ENCODE measurements at regions not wholly inside any gene's neighbourhood (a gene's known extent, or its start where the extent isn't known, plus 50 kb on each side); places are given as distances from the start of the nearest gene placed in this dataset.
"Not testable (repeated sequence)": the region's sequence is repeated elsewhere in the genome, so short reads cannot be mapped to it uniquely, and the experiment has no call there.

DNA sequence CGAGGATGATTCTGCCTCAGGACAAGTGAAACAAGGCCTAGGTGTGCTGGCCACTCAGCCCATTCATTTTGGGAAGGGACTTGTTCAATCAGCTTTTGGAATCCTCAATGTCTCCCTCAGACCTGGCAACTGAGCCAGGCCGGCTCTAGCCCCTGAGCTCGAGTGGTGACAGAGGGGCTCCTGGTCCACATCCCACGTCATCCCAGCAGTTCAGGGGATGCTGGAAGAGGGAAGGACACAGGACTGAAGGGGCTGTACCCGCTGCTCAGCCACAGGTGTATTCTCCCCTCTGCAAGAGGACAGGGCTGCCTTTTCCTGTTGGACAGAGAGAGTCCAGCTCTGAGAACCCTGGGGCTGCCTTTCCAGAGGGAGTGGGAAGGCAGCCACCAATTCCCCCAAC, 244.6 kb upstream of the SFSWAP start:
- in situ Hi-C loops (cut with MboI; ENCODE audit: low sequenced_read_pairs, unreplicated experiment) = no loop called here
- no peak for DNase-seq (ENCODE audit: low spot score)

DNA sequence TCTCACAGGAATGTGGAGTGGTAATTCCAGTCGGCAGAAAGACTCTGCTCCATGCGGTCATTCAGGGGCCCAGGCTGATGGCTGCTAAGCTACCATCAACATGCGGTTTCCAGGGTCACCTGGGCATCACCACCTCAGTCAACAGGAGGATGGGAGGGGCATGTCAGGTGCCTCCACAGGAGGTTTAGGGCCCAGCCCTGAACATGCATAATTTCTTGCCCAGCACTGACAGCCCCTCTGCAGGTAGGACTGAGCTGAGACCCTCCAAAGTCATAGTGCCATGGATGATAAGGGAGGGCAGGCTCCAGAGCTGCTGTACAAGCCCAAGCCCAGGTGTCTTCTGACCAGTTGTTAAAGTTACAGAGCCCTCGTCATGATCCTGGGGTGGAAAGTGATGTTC, 244.0 kb upstream of the SFSWAP start:
- TF ChIP-seq, protein P1, sequence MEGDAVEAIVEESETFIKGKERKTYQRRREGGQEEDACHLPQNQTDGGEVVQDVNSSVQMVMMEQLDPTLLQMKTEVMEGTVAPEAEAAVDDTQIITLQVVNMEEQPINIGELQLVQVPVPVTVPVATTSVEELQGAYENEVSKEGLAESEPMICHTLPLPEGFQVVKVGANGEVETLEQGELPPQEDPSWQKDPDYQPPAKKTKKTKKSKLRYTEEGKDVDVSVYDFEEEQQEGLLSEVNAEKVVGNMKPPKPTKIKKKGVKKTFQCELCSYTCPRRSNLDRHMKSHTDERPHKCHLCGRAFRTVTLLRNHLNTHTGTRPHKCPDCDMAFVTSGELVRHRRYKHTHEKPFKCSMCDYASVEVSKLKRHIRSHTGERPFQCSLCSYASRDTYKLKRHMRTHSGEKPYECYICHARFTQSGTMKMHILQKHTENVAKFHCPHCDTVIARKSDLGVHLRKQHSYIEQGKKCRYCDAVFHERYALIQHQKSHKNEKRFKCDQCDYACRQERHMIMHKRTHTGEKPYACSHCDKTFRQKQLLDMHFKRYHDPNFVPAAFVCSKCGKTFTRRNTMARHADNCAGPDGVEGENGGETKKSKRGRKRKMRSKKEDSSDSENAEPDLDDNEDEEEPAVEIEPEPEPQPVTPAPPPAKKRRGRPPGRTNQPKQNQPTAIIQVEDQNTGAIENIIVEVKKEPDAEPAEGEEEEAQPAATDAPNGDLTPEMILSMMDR (IDR thresholded peaks at IDR 0.05; ENCODE audit: borderline replicate concordance, control extremely low read depth, extremely low read depth, insufficient read depth, missing control alignments) = no peak
- DNase-seq (ENCODE audit: low spot score) = no peak
- in situ Hi-C loops (cut with MboI; ENCODE audit: low sequenced_read_pairs, unreplicated experiment) = no loop called here

More for the DNA sequence above, 244.6 kb upstream of the SFSWAP start:
- TF ChIP-seq, protein P1 (IDR thresholded peaks at IDR 0.05; ENCODE audit: borderline replicate concordance, control extremely low read depth, extremely low read depth, insufficient read depth, missing control alignments) = no peak

DNA sequence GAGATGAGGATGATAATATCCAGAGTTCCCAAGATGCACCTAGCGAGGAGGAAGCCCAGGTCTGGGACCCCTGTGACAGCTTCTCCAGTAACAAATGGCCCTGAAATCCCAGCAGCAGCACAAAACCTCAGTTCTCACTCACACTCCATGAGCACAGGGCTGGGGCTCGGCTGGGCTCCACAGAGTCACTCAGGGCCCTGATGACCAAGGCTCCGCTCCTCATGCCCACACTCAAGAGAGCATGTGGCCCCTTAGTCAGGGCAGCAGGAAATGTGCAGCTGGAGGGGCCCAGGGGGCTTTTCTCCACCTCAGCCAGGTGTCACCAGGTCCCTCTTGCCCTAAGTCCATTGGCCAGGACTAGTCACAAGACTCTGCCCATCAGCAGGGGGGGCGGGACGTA, 242.7 kb upstream of the SFSWAP start:
- DNase-seq (ENCODE audit: low spot score) = no peak
- in situ Hi-C loops (cut with MboI; ENCODE audit: low sequenced_read_pairs, unreplicated experiment) = no loop called here
- TF ChIP-seq, protein P1 (IDR thresholded peaks at IDR 0.05; ENCODE audit: borderline replicate concordance, control extremely low read depth, extremely low read depth, insufficient read depth, missing control alignments) = no peak

DNA sequence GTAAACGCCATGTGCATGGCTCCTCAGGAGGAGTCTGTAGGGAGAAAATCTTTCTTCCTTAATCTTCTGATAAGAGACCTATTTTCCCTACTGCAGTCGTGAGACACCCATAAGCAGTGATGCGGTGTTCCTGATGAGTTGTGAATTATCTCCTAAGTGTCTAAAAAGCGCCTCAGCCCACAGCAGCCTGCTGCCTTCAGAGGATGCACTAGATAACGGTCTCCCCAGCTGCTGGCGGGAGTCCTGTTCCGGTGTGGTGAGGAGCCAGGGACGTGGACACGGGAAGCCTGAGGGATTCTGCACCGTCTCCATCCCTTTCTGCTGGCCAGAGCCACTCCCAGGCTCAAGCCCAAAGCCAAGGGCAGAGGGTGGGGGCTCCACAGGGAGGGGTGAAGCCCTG, 240.9 kb upstream of the SFSWAP start:
- DNase-seq (ENCODE audit: low spot score); in situ Hi-C loops (cut with MboI; ENCODE audit: low sequenced_read_pairs, unreplicated experiment): not testable (repeated sequence)

DNA sequence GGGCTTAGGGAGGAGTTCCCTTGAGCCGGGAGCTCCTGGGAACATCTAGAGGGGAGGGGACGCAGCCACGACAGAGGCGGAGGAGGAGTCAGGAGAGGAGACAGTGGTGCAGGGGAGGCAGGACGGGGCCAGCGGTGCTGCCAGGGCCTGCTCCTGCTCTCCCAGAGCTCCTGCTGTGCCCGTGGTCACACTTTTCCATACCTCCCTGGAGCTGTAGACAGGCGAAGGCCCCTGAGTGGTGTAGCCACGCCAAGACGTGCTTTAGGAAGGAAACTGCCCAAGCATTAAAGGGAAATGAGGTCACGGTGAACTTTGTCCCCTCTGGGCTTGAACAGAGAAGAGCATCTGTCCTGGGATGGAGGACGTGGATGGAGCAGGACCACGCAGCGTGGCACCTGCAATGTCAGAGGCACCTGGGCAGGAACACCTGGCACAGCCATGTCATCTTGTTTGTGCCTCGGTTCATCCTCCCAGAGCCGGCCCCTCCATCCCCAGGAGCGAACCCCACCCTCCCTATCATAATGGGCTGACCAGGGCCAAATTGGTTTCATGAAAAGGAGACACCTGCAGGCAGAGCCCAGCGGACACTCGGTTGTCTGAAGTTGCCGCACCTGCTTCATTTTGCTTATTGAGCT, 239.5 kb upstream of the SFSWAP start:
- DNase-seq (ENCODE audit: low spot score) = no peak
- in situ Hi-C loops (cut with MboI; ENCODE audit: low sequenced_read_pairs, unreplicated experiment) = no loop called here
- TF ChIP-seq, protein P1 (IDR thresholded peaks at IDR 0.05; ENCODE audit: borderline replicate concordance, control extremely low read depth, extremely low read depth, insufficient read depth, missing control alignments) = no peak

DNA sequence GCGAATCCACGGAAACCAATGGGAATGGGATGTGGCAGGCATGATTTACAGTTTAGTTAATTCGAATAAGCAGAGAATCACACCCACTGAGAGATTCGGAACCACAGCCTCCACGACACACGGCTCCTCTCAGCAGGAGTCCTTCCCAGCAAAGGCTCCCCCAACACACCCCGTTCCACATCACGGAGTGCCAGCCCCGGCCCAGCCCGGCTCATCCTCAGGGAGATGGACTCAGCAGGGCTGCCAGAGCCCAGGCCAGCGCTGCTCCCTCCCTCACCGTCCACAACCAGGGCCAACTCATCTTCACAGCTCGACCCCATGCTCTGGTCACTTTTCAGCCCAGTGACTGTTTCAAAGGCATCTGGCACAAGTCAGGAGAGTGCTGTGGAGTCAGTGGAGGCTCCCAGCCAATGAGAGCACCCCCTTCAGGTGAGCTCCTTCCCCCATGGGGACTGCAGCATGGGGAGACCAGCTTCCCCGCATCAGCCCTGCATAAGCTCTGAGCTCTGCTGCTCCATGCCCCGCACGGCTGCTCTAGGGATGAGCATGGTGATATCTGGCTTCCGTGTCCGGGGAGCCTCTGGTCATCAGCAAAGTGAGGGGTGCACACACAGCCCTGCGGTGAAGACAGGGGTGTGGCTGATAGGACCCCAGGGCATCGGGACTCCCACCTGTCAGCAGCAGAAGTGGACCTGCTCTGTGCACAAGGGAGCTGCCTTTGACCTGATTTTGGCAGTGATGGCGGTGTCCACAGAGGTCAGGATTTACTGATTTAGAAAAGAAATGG, 238.8 kb upstream of the SFSWAP start:
- no peak for DNase-seq (ENCODE audit: low spot score)
- in situ Hi-C loops (cut with MboI; ENCODE audit: low sequenced_read_pairs, unreplicated experiment) = no loop called here
- TF ChIP-seq, protein P1 (IDR thresholded peaks at IDR 0.05; ENCODE audit: borderline replicate concordance, control extremely low read depth, extremely low read depth, insufficient read depth, missing control alignments) = no peak

DNA sequence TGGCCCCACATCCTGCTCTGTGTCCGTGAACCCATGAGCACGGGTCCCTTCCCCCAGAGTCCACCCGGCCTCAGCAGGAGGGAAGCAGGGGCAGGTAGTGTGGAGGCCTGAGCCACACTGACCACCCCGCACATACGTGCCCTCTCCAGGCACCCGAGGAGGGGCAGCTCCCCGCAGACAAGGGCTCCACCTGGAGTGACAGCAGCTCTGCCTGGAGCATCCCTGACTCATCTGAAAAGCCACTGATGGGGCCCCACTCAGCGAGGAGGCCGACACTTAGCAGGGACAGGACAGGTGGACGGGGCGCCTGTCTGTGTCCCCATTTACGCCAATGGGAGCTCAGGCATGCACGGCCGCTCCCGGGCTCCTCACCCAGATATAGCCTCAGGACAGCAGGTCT, 237.6 kb upstream of the SFSWAP start:
- in situ Hi-C loops (cut with MboI; ENCODE audit: low sequenced_read_pairs, unreplicated experiment) = no loop called here
- TF ChIP-seq, protein P1 (IDR thresholded peaks at IDR 0.05; ENCODE audit: borderline replicate concordance, control extremely low read depth, extremely low read depth, insufficient read depth, missing control alignments) = no peak
- no peak for DNase-seq (ENCODE audit: low spot score)

Data from GM13976 (cell line).